Activated naive CD8-positive, alpha-beta T cell treated with anti-CD3 and anti-CD28 coated beads for 36 hours (primary cell): ENCODE measurements at regions not wholly inside any gene's neighbourhood (a gene's known extent, or its start where the extent isn't known, plus 50 kb on each side); places are given as distances from the start of the nearest gene placed in this dataset.

ENCODE experiments used
- DNase-seq: peaks from one replicate; pipeline ENCODE4 v3.0.0; 2021
- H3K27ac Mint-ChIP-seq: one replicate; pipeline ENCODE4 v1.8.0; 2022; ENCODE audit warnings: mild to moderate bottlenecking, moderate library complexity, mixed read lengths
- H3K27me3 Mint-ChIP-seq: one replicate; pipeline ENCODE4 v1.8.0; 2022; ENCODE audit warnings: mild to moderate bottlenecking, mixed read lengths
- H3K36me3 Mint-ChIP-seq: one replicate; pipeline ENCODE4 v1.8.0; 2021; ENCODE audit warnings: mild to moderate bottlenecking, mixed read lengths
- H3K4me1 Mint-ChIP-seq: one replicate; pipeline ENCODE4 v1.8.0; 2021; ENCODE audit warnings: mixed read lengths
- H3K4me3 Mint-ChIP-seq: one replicate; pipeline ENCODE4 v1.8.0; 2022; ENCODE audit warnings: mild to moderate bottlenecking, moderate library complexity, mixed read lengths
- H3K9me3 Mint-ChIP-seq: one replicate; pipeline ENCODE4 v1.8.0; 2022; ENCODE audit warnings: mixed read lengths

DNA sequence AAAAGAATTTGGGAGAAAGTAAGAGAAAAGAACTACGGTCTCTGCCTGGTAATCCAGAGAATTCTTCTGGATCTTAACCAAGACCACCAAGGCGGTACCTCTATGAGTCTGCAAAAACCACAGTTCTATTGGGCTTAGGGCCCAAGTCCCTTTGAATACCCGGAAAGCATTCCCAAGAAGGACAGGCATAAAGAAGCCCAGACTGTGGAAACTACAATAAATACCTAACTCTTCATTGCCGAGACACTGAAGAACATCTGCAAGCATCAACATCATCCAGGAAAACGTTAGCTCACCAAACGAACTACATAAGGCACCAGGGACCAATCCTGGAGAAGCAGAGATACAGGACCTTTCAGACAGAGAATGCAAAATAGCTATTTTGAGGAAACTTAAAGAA is 162.3 kb upstream of the TMC3 start:
- no peak for DNase-seq
- H3K27ac Mint-ChIP-seq, result no peak overlapping the region
- H3K4me3 Mint-ChIP-seq, result no peak overlapping the region
- no peaks in the 10 kb centered on the region for H3K9me3 Mint-ChIP-seq
- no peaks in the 10 kb centered on the region for H3K36me3 Mint-ChIP-seq
- peaks cover 16% of the 10 kb centered on the region for H3K27me3 Mint-ChIP-seq
- H3K4me1 Mint-ChIP-seq, result no peaks in the 10 kb centered on the region

DNA sequence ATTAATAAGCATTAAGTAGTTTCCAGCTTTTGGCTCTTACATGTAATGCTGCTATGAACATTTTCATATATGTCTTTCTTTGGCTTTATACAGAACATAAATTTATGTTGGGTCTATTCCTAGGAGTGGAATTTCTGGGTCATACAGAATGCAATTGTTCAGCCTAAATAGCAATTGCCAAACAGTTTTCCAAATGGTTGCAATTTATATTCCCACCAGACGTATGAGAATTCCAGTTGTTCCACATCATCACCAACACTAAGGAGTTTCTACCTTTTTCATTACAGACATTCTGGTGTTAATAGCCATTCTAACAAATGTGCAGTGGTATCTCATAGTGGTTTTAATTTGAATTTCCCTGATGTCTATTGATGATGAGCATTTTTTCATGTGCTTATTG is 160.1 kb upstream of the TMC3 start:
- DNase-seq, result no peak
- Mint-ChIP-seq H3K27ac (no peak overlapping the region), H3K4me1 (no peaks in the 10 kb centered on the region), H3K4me3 (no peak overlapping the region), H3K36me3 (no peaks in the 10 kb centered on the region), H3K9me3 (no peaks in the 10 kb centered on the region), H3K27me3 (peaks cover 7% of the 10 kb centered on the region)

DNA sequence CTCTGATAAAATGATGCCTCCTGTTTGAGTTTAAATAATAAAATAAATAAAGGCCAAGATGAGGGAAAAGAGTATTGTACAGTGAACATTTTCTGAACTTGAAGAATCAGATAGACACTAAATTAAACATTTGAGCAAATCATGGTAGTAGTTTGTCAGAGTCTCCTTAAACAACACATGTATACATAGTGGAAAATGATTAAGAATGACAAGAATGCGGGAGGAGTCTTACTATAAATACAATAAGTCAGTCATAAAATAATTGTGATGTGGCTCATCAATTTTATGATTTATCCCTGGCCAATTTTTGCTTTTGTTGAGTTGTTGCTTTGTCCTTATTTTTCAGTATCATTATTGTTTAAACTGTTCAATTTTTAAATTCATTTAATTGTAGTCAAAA is 158.0 kb upstream of the TMC3 start:
- Mint-ChIP-seq H3K27ac (no peak overlapping the region), H3K36me3 (no peaks in the 10 kb centered on the region), H3K4me3 (no peak overlapping the region), H3K27me3 (peaks cover 7% of the 10 kb centered on the region), H3K9me3 (peaks cover 2% of the 10 kb centered on the region), H3K4me1 (no peaks in the 10 kb centered on the region)
- DNase-seq, result no peak

DNA sequence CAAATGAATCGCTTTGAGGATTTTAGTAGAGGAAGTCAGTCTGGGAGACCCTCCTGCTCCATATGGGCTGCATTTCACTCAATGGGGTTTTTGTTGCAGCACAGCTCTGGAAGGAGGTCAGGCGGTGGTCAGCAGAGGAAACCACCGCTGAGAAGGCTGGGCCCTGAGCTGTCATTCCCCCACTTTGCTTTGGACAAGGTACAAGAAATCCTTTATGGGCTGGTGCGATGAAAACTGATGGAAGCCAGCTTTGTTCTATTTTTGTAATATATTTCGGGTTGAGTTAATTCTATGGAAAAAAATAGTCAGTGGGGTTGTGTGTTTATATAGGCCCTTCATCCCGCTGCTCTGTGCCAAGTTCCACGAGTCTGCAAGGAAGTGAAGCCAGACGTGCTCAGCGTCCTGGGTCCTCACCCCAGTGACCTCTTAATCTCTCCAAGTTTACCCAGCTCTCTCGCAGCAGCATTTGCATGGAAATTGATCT is 157.1 kb upstream of the TMC3 start:
- peaks cover 2% of the 10 kb centered on the region for H3K9me3 Mint-ChIP-seq
- no peak for DNase-seq
- no peaks in the 10 kb centered on the region for H3K36me3 Mint-ChIP-seq
- H3K4me3 Mint-ChIP-seq, result no peak overlapping the region
- H3K4me1 Mint-ChIP-seq, result no peaks in the 10 kb centered on the region
- H3K27me3 Mint-ChIP-seq, result peaks cover 6% of the 10 kb centered on the region
- no peak overlapping the region for H3K27ac Mint-ChIP-seq

DNA sequence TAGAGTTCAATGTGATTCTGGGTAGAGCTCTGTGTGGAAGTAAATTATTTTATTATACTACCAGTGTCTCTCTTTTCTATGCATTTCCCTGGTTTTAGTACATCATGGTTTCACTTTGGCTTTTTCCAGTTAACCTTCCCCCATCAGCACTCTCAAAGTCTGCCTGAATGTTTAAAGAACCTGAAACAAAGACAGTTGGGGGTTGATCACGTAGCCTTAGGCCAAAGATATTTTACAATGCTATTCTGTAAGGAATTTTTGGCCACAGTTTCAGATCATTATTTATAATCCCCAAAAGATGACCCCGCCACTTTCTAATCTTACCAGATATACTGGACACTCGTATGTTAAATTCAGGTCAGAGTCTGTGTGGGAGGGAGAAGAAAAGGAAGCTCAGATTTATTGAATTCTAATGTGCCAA is 156.3 kb upstream of the TMC3 start:
- DNase-seq, result no peak
- no peak overlapping the region for H3K27ac Mint-ChIP-seq
- H3K9me3 Mint-ChIP-seq, result peaks cover 2% of the 10 kb centered on the region
- H3K4me3 Mint-ChIP-seq, result no peak overlapping the region
- H3K36me3 Mint-ChIP-seq, result no peaks in the 10 kb centered on the region
- H3K4me1 Mint-ChIP-seq, result no peaks in the 10 kb centered on the region
- H3K27me3 Mint-ChIP-seq, result peaks cover under 1% of the 10 kb centered on the region

DNA sequence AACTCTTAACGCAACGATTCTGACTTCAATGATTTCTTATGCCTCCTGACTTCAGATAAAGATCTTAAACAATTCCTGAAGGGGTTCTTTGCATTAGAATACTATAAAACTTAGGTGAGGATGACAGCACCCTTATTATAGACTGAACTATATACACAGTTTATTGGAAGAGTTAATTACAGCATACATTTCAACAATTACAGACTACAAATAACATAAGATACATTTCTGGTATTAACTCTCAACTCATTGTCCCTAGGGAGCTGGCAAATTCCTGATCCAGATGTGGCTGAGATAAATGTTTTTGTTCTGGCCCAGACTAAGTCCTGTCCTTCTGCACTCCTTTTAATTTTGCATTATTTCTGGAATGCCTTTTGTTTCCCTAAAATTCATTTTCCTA is 155.5 kb upstream of the TMC3 start:
- Mint-ChIP-seq H3K9me3 (peaks cover 2% of the 10 kb centered on the region), H3K27ac (no peak overlapping the region), H3K27me3 (peaks cover 4% of the 10 kb centered on the region), H3K36me3 (no peaks in the 10 kb centered on the region), H3K4me1 (no peaks in the 10 kb centered on the region), H3K4me3 (no peak overlapping the region)
- no peak for DNase-seq

DNA sequence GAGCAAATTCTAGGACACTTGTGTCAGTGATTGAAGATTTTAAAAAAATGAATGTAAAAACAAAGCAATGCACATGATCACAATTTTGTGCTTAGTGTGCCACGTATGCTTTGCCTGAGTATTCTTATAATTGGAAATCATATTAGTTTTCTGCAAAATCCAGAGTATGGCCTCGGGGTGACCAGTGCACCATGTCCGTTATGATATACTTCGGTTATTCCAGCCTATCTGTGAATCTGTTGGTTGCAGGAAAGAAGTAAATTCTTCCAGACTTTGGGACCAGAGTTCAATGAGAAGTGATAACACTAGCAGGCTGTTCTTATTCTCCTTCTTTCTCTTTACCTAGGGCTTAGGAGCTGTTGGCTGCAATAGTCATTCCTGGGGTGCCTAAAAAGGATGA is 152.0 kb upstream of the TMC3 start:
- no peaks in the 10 kb centered on the region for H3K36me3 Mint-ChIP-seq
- peaks cover 8% of the 10 kb centered on the region for H3K27me3 Mint-ChIP-seq
- no peak overlapping the region for H3K4me3 Mint-ChIP-seq
- H3K27ac Mint-ChIP-seq, result no peak overlapping the region
- DNase-seq, result no peak
- no peaks in the 10 kb centered on the region for H3K4me1 Mint-ChIP-seq
- H3K9me3 Mint-ChIP-seq, result peaks cover 2% of the 10 kb centered on the region

DNA sequence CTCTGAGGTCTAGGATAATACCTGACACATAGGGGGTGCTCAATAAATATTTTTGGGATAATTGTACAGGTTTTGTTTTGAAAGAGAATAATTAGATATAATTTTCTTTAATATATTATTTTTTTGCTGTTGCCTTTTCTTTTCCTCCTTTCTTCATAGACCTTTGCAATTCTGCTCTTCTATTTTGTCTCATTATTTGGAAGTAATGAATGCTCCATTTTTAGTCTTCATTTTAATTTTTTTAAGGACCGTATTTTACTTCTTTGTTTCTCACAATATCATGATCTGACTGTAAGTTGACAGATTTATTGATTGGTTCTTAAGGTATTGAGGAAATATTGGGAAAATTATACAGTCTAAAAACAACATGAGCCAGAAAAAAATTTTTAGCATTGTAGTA is 150.5 kb upstream of the TMC3 start:
- H3K27ac Mint-ChIP-seq, result no peak overlapping the region
- peaks cover 2% of the 10 kb centered on the region for H3K9me3 Mint-ChIP-seq
- H3K36me3 Mint-ChIP-seq, result no peaks in the 10 kb centered on the region
- H3K4me3 Mint-ChIP-seq, result no peak overlapping the region
- no peaks in the 10 kb centered on the region for H3K4me1 Mint-ChIP-seq
- no peak for DNase-seq
- peaks cover 8% of the 10 kb centered on the region for H3K27me3 Mint-ChIP-seq

DNA sequence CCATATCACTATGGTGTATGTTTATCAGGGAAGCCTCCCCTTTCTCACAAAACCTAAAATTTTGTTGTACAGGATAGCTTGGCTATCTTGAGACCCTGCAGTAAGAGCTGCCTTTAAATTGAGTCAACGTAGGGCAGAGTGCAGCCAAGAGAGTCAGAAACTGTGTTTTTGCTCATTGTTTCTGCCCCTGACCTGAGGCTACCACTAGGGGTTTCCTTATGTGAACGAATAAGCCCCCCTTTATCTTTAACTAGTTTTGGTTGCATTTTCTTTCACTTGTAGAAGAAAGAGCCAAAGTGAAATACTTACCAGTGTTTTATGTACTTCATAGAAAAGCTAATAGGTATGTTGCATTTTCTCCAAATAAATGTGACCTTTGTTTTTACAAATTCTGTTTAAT is 149.9 kb upstream of the TMC3 start:
- H3K4me3 Mint-ChIP-seq, result no peak overlapping the region
- no peaks in the 10 kb centered on the region for H3K36me3 Mint-ChIP-seq
- H3K9me3 Mint-ChIP-seq, result peaks cover 2% of the 10 kb centered on the region
- H3K4me1 Mint-ChIP-seq, result no peaks in the 10 kb centered on the region
- H3K27me3 Mint-ChIP-seq, result peaks cover 8% of the 10 kb centered on the region
- no peak overlapping the region for H3K27ac Mint-ChIP-seq
- DNase-seq, result no peak

DNA sequence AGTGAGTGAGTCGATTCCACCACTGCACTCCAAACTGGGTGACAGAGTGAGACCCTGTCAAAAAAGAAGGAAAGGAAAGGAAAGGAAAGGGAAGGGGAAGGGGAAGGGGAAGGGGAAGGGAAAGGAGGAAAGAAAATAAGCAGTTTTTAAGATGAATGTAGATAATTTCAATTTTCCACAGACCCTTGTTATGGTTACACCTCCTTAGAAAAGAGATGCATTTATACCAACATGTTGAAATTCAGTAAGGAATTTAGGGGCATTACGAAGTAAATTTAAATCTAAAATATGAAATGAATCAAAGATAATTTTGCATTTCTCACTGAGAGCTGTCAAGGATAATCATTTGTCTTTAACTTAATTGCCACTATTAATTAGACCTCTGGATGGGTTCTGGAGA is 146.5 kb upstream of the TMC3 start:
- H3K9me3 Mint-ChIP-seq, result no peaks in the 10 kb centered on the region
- peaks cover 8% of the 10 kb centered on the region for H3K27me3 Mint-ChIP-seq
- H3K4me1 Mint-ChIP-seq, result no peaks in the 10 kb centered on the region
- H3K4me3 Mint-ChIP-seq, result no peak overlapping the region
- no peak for DNase-seq
- no peak overlapping the region for H3K27ac Mint-ChIP-seq
- no peaks in the 10 kb centered on the region for H3K36me3 Mint-ChIP-seq

DNA sequence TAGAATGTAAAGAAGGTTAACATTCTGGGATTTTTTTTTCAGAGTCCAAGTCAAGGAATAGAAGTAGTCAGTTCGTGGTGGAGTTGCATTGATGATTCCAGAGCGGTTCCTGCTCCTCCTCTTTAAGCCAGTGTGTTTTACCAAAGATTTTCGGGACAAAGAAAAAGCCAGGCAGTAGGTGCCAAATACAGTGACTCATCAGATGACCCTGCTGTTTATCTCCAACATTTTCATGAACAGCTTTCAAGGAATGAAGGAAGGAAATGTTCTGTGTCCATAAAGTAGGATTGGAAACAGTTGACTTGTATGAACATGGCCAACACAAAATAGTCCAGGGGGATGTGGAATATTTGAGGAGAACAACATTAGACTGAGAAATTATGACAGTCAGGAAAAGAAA is 142.4 kb upstream of the TMC3 start:
- DNase-seq, result no peak
- H3K4me3 Mint-ChIP-seq, result no peak overlapping the region
- no peaks in the 10 kb centered on the region for H3K4me1 Mint-ChIP-seq
- H3K27me3 Mint-ChIP-seq, result peaks cover 3% of the 10 kb centered on the region
- H3K9me3 Mint-ChIP-seq, result no peaks in the 10 kb centered on the region
- H3K36me3 Mint-ChIP-seq, result no peaks in the 10 kb centered on the region
- no peak overlapping the region for H3K27ac Mint-ChIP-seq

DNA sequence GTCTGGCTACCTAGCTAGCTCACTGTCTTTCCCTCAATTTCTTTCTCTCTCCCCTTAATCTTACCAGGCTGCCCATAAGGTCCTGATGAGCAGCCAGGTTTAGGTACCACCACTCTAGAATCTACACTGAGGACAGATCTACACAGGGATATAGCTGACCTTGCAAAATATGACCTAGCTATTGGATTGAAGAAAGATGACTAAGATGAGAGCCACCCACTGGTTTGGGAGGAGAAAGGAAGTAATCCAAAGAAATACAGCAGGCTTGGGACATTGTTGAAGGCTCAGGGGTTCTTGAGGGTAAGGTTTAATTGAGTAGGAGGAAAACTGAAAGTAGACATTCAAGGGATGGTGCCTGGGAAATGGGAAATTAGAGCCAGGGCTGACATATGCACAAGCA is 142.0 kb upstream of the TMC3 start:
- H3K4me3 Mint-ChIP-seq, result no peak overlapping the region
- H3K9me3 Mint-ChIP-seq, result no peaks in the 10 kb centered on the region
- peaks cover 3% of the 10 kb centered on the region for H3K27me3 Mint-ChIP-seq
- no peaks in the 10 kb centered on the region for H3K36me3 Mint-ChIP-seq
- H3K27ac Mint-ChIP-seq, result no peak overlapping the region
- DNase-seq, result no peak
- no peaks in the 10 kb centered on the region for H3K4me1 Mint-ChIP-seq

DNA sequence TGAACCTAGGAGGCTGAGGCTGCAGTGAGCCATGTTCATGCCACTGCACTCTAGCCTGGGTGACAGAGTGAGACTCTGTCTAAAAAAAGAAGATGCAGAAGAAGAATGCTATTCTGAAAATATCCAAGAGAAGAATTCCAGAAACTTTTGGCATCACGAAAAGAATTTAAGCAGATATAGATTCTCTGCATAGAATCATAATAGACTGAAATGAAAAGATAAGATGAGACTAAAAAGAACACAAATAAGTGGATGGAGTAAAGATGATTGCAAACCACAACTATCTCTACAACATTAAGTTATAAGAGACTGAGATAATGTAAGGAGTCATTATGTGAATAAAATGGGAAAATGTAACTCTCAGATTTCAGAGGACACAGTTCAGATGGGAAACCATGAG is 140.7 kb upstream of the TMC3 start:
- no peaks in the 10 kb centered on the region for H3K36me3 Mint-ChIP-seq
- H3K27ac Mint-ChIP-seq, result no peak overlapping the region
- no peaks in the 10 kb centered on the region for H3K4me1 Mint-ChIP-seq
- H3K4me3 Mint-ChIP-seq, result no peak overlapping the region
- no peak for DNase-seq
- peaks cover 3% of the 10 kb centered on the region for H3K27me3 Mint-ChIP-seq
- no peaks in the 10 kb centered on the region for H3K9me3 Mint-ChIP-seq

DNA sequence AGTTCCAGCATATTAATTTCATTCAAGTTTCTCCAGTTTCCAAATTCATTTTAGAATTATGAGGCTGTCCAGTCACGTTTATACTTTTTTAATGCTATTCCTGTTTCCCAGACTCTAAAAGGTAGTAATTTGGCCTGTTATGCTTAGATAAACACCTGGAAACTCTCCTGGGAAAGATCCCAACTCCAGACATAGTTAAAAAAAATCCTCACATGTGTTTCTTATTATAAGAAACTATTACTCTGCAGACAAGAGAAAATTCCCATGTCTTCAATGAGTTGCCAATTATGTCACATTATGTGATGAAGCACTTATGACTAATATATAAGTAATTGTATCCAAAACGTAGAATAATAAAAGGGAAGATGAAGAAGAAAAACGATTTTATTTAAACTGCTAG is 137.1 kb upstream of the TMC3 start:
- Mint-ChIP-seq H3K27me3 (peaks cover 3% of the 10 kb centered on the region), H3K4me3 (no peak overlapping the region), H3K36me3 (no peaks in the 10 kb centered on the region), H3K9me3 (no peaks in the 10 kb centered on the region), H3K4me1 (peaks cover 3% of the 10 kb centered on the region), H3K27ac (no peak overlapping the region)
- no peak for DNase-seq

DNA sequence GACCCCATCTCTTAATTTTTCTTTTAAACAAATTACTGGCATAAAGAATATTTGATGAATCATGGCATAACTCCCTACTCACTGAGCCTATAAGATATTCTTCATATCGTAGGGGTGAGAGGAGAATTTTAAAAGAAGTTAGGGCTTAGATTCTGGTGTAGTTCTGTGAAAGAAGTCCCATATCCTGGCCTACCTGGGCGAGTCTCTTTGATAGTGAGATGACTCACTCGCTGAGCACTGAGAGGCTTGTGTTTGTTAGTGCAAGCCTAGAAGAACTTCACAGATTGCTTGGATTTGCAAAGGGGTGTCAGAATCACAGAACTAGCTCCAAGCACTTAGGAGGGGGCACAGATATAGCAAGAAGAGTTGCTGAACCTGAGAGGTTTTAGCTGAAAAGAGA is 133.8 kb upstream of the TMC3 start:
- Mint-ChIP-seq H3K4me3 (no peak overlapping the region), H3K4me1 (peaks cover 4% of the 10 kb centered on the region), H3K27ac (no peak overlapping the region), H3K36me3 (no peaks in the 10 kb centered on the region), H3K9me3 (no peaks in the 10 kb centered on the region), H3K27me3 (no peaks in the 10 kb centered on the region)
- DNase-seq, result no peak

DNA sequence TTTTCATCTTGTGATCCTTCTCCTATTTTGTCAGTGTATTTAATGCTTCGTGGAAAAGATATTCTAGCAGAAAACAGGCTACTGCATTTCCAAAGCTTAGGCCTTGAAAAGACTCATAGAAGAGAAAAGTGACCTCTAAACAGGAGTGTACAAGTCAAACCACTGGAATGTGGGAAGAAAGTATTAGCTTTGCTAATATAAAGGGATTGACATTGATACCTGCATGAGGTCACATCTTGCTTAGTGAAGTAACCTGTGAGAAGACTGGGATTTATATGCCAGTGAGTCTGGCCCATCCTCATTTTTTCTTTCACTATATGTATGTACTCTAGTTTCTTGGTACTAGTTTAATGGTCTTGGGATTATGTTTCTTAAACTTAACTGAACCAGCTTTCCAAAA is 132.9 kb upstream of the TMC3 start:
- no peaks in the 10 kb centered on the region for H3K27me3 Mint-ChIP-seq
- H3K9me3 Mint-ChIP-seq, result no peaks in the 10 kb centered on the region
- H3K27ac Mint-ChIP-seq, result no peak overlapping the region
- no peak overlapping the region for H3K4me3 Mint-ChIP-seq
- H3K36me3 Mint-ChIP-seq, result no peaks in the 10 kb centered on the region
- peaks cover 4% of the 10 kb centered on the region for H3K4me1 Mint-ChIP-seq
- no peak for DNase-seq

DNA sequence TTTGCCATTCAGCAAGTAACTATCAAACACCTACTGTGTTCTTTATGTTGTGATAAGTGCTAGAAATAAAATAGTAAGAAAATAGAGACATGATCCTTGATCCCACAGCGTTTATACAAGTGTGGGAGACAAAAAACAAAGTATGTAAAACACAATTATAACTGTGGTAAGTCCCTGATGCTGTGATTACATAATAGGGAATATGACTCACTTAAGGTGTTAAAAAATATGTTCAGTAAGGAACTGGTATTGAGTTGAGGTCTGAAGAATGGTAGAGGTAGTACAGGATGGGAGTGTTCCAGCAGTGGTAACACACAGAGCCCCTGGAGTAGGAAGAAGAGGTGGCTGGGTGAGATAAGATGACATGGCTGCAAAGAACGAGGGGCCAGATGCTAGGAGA is 132.1 kb upstream of the TMC3 start:
- DNase-seq, result no peak
- peaks cover 4% of the 10 kb centered on the region for H3K4me1 Mint-ChIP-seq

More for the DNA sequence above, 132.1 kb upstream of the TMC3 start:
- H3K27me3 Mint-ChIP-seq, result no peaks in the 10 kb centered on the region
- no peak overlapping the region for H3K4me3 Mint-ChIP-seq
- no peaks in the 10 kb centered on the region for H3K36me3 Mint-ChIP-seq
- H3K27ac Mint-ChIP-seq, result no peak overlapping the region
- no peaks in the 10 kb centered on the region for H3K9me3 Mint-ChIP-seq
